Tibial nerve (tissue), 4 donors: ENCODE measurements at regions not wholly inside any gene's neighbourhood (a gene's known extent, or its start where the extent isn't known, plus 50 kb on each side); places are given as distances from the start of the nearest gene placed in this dataset.

ENCODE experiments used
- DNase-seq, 2 donors: peaks; one replicate each; pipeline ENCODE4 v3.0.0-alpha.2; 2019; ENCODE audit warnings: low spot score in 2 of 2
- H3K27ac ChIP-seq, 4 donors: fragments of 200-600 bp; sonication (generic) in 3 of 4; one replicate each; pipeline ENCODE4 v1.5.1; 2017 to 2019; ENCODE audit warnings: mild to moderate bottlenecking in 1 of 4
- H3K27me3 ChIP-seq, 2 donors: fragments of 200-600 bp; sonication (generic) in 1 of 2; one replicate each; pipeline versions ENCODE4 v1.5.1 to v1.6.0; 2017 to 2019
- H3K36me3 ChIP-seq, 3 donors: fragments of 200-600 bp; sonication (generic); one replicate each; pipeline ENCODE4 v1.5.1; 2018 to 2019
- H3K4me1 ChIP-seq, 4 donors: fragments of 200-600 bp; sonication (generic) in 3 of 4; one replicate each; pipeline ENCODE4 v1.5.1; 2017 to 2019
- H3K4me3 ChIP-seq, 4 donors: fragments of 200-600 bp; sonication (generic) in 3 of 4; one replicate each; pipeline ENCODE4 v1.5.1; 2017 to 2019; ENCODE audit warnings: mild to moderate bottlenecking in 1 of 4, moderate library complexity in 1 of 4
- H3K9me3 ChIP-seq, 4 donors: fragments of 200-600 bp; sonication (generic) in 3 of 4; one replicate each; pipeline ENCODE4 v1.5.1; 2017 to 2019
- CTCF ChIP-seq, 5 experiments: fragments of 200-600 bp in 3 of 5; fragments of 450-650 bp in 2 of 5; sonication (generic) in 3 of 5; IDR thresholded peaks; one replicate each; pipeline ENCODE4 v1.5.1; 2016 to 2019; ENCODE audit warnings: antibody characterized with exemption in 5 of 5, mild to moderate bottlenecking in 3 of 5, moderate library complexity in 2 of 5
- EP300 ChIP-seq, 2 donors: sonication (generic); formaldehyde crosslinking; IDR thresholded peaks; one replicate each; pipeline ENCODE4 v1.6.1; 2017; ENCODE audit warnings: antibody characterized with exemption in 2 of 2, mild to moderate bottlenecking in 1 of 2
- POLR2A ChIP-seq, 2 donors: fragments of 450-650 bp; IDR thresholded peaks; one replicate each; pipeline ENCODE4 v1.6.1; 2017; ENCODE audit warnings: antibody characterized with exemption in 2 of 2, mild to moderate bottlenecking in 2 of 2, moderate library complexity in 2 of 2
- WGBS, 2 donors: methylation state at CpG; one replicate each; pipeline ENCODE4 v1.1.5; 2018; 5-methylcytosine and 5-hydroxymethylcytosine counted together

GRCh38 chr3:76811418-76811817 lies 228.5 kb upstream of the ROBO2 start:
- TF ChIP-seq EP300 (IDR thresholded peaks at IDR 0.05) = no peak
- TF ChIP-seq CTCF (IDR thresholded peaks at IDR 0.05) = no peak
- Histone ChIP-seq H3K27ac (no peak overlapping the region), H3K36me3 (no peaks in the 10 kb centered on the region), H3K9me3 (no peaks in the 10 kb centered on the region), H3K27me3 (no peaks in the 10 kb centered on the region), H3K4me1 (no peaks in the 10 kb centered on the region), H3K4me3 (no peak overlapping the region)
- 54 to 72% methylated on average over 1 of the region's 1 CpG for WGBS, 2 donors
- DNase-seq = no peak

GRCh38 chr3:76812649-76813242 lies 227.2 kb upstream of the ROBO2 start:
- TF ChIP-seq EP300 (IDR thresholded peaks at IDR 0.05) = no peak
- no peak for TF ChIP-seq CTCF (IDR thresholded peaks at IDR 0.05)
- TF ChIP-seq POLR2A (IDR thresholded peaks at IDR 0.05) = no peak
- 29 to 37% methylated on average over 2 of the region's 2 CpGs for WGBS, 2 donors
- no peaks in the 10 kb centered on the region for H3K9me3 ChIP-seq
- no peaks in the 10 kb centered on the region for H3K4me1 ChIP-seq
- no peak for DNase-seq
- no peak overlapping the region for H3K27ac ChIP-seq
- no peaks in the 10 kb centered on the region for H3K36me3 ChIP-seq
- no peaks in the 10 kb centered on the region for H3K27me3 ChIP-seq
- no peak overlapping the region for H3K4me3 ChIP-seq

GRCh38 chr3:76815561-76815960 lies 224.3 kb upstream of the ROBO2 start:
- no peaks in the 10 kb centered on the region for H3K36me3 ChIP-seq
- H3K27ac ChIP-seq = no peak overlapping the region
- no peaks in the 10 kb centered on the region for H3K27me3 ChIP-seq
- no peaks in the 10 kb centered on the region for H3K4me1 ChIP-seq
- no peaks in the 10 kb centered on the region for H3K9me3 ChIP-seq
- WGBS, 2 donors = 47 to 52% methylated on average over 1 of the region's 1 CpG
- TF ChIP-seq CTCF (IDR thresholded peaks at IDR 0.05) (no peak), POLR2A (IDR thresholded peaks at IDR 0.05) (no peak), EP300 (IDR thresholded peaks at IDR 0.05) (no peak)
- DNase-seq = no peak
- H3K4me3 ChIP-seq = no peak overlapping the region

- WGBS, 2 donors = 80 to 81% methylated on average over 1 of the region's 1 CpG
- no peak for DNase-seq
- no peak overlapping the region for H3K27ac ChIP-seq
- no peaks in the 10 kb centered on the region for H3K27me3 ChIP-seq
- no peak overlapping the region for H3K4me3 ChIP-seq
- no peaks in the 10 kb centered on the region for H3K36me3 ChIP-seq
- no peaks in the 10 kb centered on the region for H3K4me1 ChIP-seq
- H3K9me3 ChIP-seq = no peaks in the 10 kb centered on the region
- TF ChIP-seq EP300 (IDR thresholded peaks at IDR 0.05) (no peak), POLR2A (IDR thresholded peaks at IDR 0.05) (no peak), CTCF (IDR thresholded peaks at IDR 0.05) (no peak)
Measured at GRCh38 chr3:76820481-76820880, 219.4 kb upstream of the ROBO2 start.

GRCh38 chr3:76824658-76825240 lies 215.2 kb upstream of the ROBO2 start:
- H3K9me3 ChIP-seq = no peaks in the 10 kb centered on the region
- H3K27me3 ChIP-seq = no peaks in the 10 kb centered on the region
- H3K4me1 ChIP-seq = no peaks in the 10 kb centered on the region
- WGBS, 2 donors = 63 to 78% methylated on average over 6 of the region's 6 CpGs
- H3K27ac ChIP-seq = no peak overlapping the region
- no peak overlapping the region for H3K4me3 ChIP-seq
- no peaks in the 10 kb centered on the region for H3K36me3 ChIP-seq
- TF ChIP-seq POLR2A (IDR thresholded peaks at IDR 0.05) (no peak), CTCF (IDR thresholded peaks at IDR 0.05) (no peak), EP300 (IDR thresholded peaks at IDR 0.05) (no peak)
- DNase-seq = no peak
